HL-60 (cell line): ENCODE measurements at regions not wholly inside any gene's neighbourhood (a gene's known extent, or its start where the extent isn't known, plus 50 kb on each side); places are given as distances from the start of the nearest gene placed in this dataset.

ENCODE experiments used
- DNase-seq, 2 experiments: peaks; one replicate each; pipeline ENCODE4 v3.0.0-alpha.2; 2010 to 2020; ENCODE audit warnings: low read depth in 1 of 2, low spot score in 1 of 2
- H3K27ac ChIP-seq: fragments of 250-450 bp; sonication (Bioruptor Pico); replicated peaks from 2 replicates; pipeline ENCODE4 v1.5.1; 2020; ENCODE audit warnings: mild to moderate bottlenecking, moderate library complexity
- H3K27me3 ChIP-seq: fragments of 250-450 bp; sonication (Bioruptor Pico); 2 replicates; pipeline ENCODE4 v1.5.1; 2021; ENCODE audit warnings: mild to moderate bottlenecking, moderate library complexity; ENCODE audit not compliant: insufficient read depth, poor library complexity, severe bottlenecking
- H3K4me3 ChIP-seq: replicated peaks from 2 replicates; pipeline ENCODE4 v1.5.1; 2011; ENCODE audit warnings: mild to moderate bottlenecking, control low read depth, low read length; ENCODE audit not compliant: insufficient read depth
- CTCF ChIP-seq: IDR thresholded peaks from one replicate; pipeline ENCODE4 v1.5.1; 2011; ENCODE audit warnings: low read length, control low read depth, inconsistent platforms; ENCODE audit not compliant: insufficient read depth
- GABPA ChIP-seq: IDR thresholded peaks from 2 replicates; pipeline ENCODE4 v1.6.1; 2012; ENCODE audit warnings: low read depth
- POLR2AphosphoS5 ChIP-seq: IDR thresholded peaks from 2 replicates; pipeline ENCODE4 v1.6.1; 2012; ENCODE audit warnings: low read depth
- REST ChIP-seq: IDR thresholded peaks from 2 replicates; pipeline ENCODE4 v1.6.1; 2012; ENCODE audit warnings: low read depth; ENCODE audit not compliant: insufficient replicate concordance
- SPI1 ChIP-seq: IDR thresholded peaks from 2 replicates; pipeline ENCODE4 v1.6.1; 2012; ENCODE audit warnings: low read depth, mild to moderate bottlenecking, borderline replicate concordance

DNA sequence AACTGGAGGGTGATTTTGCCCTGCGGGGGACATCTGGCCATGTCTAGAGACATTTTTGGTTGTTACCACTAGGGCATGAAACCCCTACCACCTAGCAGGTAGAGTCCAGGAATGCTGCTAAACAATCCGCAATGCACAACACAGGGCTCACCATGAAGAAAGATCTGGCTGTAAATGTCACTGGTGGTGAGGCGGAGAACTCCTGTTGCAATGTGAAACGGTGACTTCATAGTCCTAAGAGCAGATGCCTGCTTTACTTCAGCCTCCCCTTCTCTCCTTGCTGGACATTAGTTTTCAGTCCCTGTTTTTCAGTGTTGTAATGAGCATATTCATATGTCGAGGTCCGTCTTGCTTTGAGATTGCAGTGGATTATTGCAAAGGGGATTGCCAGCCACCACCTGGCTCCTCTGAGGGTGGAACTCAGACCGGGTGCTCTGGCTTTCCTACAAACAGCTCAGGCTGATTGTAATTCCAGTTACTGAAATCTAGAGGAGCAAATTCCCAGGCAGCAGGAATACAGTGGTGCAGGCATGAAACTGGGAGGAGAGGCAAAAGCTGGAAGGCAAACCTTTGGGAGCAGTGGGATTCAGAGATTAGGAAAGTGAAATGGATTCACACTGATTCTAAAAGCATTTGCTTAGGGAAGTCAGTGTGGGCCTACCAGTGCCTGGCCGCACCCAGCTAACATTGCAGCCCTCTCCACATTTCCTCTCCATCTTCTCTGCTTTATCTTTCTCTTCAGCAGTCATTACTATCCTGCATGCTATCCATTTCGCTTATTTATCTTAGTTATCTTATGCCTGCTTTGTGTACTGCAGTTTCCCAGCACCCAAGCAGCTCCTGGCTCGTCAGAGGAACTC lies 76.1 kb upstream of the PCDH8 start:
- TF ChIP-seq GABPA (no peak), REST (no peak), SPI1 (no peak)
- no peak for DNase-seq
- Histone ChIP-seq H3K27me3 (peaks cover 2% of the 10 kb centered on the region), H3K4me3 (no peak overlapping the region), H3K27ac (no peak overlapping the region)

GRCh38 chr13:52922961-52923360 lies 74.5 kb upstream of the PCDH8 start:
- H3K4me3 ChIP-seq: no peak overlapping the region
- TF ChIP-seq SPI1 (no peak), GABPA (no peak), REST (no peak), CTCF (no peak)
- no peak for DNase-seq
- H3K27ac ChIP-seq: no peak overlapping the region
- H3K27me3 ChIP-seq: peaks cover 2% of the 10 kb centered on the region

DNA sequence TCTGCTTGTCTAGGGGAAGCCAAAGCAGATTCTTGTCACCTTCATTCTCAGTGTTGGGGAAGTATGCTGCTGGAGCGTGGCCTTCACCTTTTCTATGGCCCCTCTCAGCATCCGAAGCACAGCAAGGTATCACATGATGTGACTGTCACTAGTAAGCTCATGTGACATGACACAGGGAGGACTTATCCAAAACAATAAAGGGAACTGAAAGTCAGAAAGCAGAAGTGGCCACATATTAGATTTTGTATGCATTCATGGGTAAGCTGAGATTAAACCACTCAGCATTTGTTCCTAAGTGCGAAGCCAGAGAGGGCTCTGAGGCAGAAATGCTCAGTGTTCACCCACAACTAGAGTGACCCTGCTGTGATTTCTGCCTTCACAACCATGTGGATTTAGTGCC lies 72.8 kb upstream of the PCDH8 start:
- peak; percentile 10 to 39 for DNase-seq
- no peak overlapping the region for H3K27ac ChIP-seq
- no peak for TF ChIP-seq POLR2AphosphoS5
- peak; percentile 99 for TF ChIP-seq SPI1
- H3K27me3 ChIP-seq: peaks cover 3% of the 10 kb centered on the region
- H3K4me3 ChIP-seq: no peak overlapping the region

DNA sequence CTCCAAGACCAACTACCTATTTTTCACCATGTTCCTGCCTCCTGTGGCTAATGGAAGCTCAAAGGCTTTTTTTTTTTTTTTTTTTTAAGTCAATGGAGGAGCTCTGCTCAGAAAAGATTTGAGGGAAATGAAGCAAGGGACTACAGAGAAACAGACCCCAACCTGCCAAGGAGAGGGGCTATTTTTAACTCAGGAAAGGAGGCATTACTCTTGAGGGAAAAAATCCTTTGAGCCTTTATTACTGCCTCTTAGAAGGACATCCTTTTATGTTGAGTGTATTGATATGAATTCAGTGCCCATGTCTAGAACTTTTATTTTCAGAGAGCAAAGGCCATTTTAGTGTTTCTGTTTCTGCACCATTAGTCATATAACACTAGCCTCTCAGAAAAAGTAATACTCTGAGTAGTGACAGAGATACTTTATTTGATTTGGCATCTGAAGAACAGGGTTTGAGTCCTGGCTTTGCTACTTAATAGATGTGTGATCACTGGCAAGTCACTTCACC lies 68.1 kb upstream of the PCDH8 start:
- H3K27ac ChIP-seq: no peak overlapping the region
- H3K4me3 ChIP-seq: no peak overlapping the region
- peaks cover 6% of the 10 kb centered on the region for H3K27me3 ChIP-seq
- TF ChIP-seq POLR2AphosphoS5 (no peak), SPI1 (no peak), CTCF (no peak), REST (no peak), GABPA (no peak)
- DNase-seq: no peak
